CD4-positive, alpha-beta T cell (primary cell): ENCODE measurements at regions not wholly inside any gene's neighbourhood (a gene's known extent, or its start where the extent isn't known, plus 50 kb on each side); places are given as distances from the start of the nearest gene placed in this dataset.
"Not testable (repeated sequence)": the region's sequence is repeated elsewhere in the genome, so short reads cannot be mapped to it uniquely, and the experiment has no call there.

ENCODE experiments used
- ATAC-seq: fragments of 200-7000 bp; cut with Tn5 transposase; one replicate; pipeline ENCODE4 v1.10.0; 2022; ENCODE audit warnings: mild to moderate bottlenecking; ENCODE audit not compliant: poor library complexity
- CTCF ChIA-PET: fragments of 350-600 bp; sonication (Branson Sonifier 250); formaldehyde crosslinking; loops from one replicate; lab custom pipeline; 2021; ENCODE audit warnings: antibody characterized with exemption, inconsistent platforms; lab: Charles Lee
- POLR2A ChIA-PET: fragments of 350-600 bp; sonication (Branson Sonifier 250); formaldehyde crosslinking; loops from one replicate; lab custom pipeline; 2021; ENCODE audit warnings: antibody characterized with exemption, inconsistent platforms; lab: Charles Lee
- DNase-seq, 14 experiments: peaks; one replicate each; pipeline ENCODE4 v3.0.0-alpha.2; 2013 to 2020; ENCODE audit warnings: mixed read lengths in 2 of 14
- H3K27ac ChIP-seq, 2 donors: one replicate each; pipeline versions ENCODE4 v1.5.1 to v1.7.0; 2013; ENCODE audit warnings: low read length in 2 of 2, low read depth in 1 of 2, mild to moderate bottlenecking in 1 of 2
- H3K27me3 ChIP-seq, 2 experiments: 1 replicate in 1 of 2; 2 replicates in 1 of 2; pipeline versions ENCODE4 v1.6.1 to v1.7.0; 2013; ENCODE audit warnings: low read length in 2 of 2, control low read depth in 1 of 2, mild to moderate bottlenecking in 1 of 2, moderate library complexity in 1 of 2; ENCODE audit not compliant: insufficient read depth in 2 of 2, control insufficient read depth in 1 of 2
- H3K36me3 ChIP-seq: one replicate; pipeline ENCODE4 v1.6.1; 2013; ENCODE audit warnings: low read length, control low read depth; ENCODE audit not compliant: insufficient read depth
- H3K4me1 ChIP-seq: one replicate; pipeline ENCODE4 v1.6.1; 2013; ENCODE audit warnings: low read length, control low read depth; ENCODE audit not compliant: insufficient read depth
- H3K4me3 ChIP-seq: one replicate; pipeline ENCODE4 v1.5.1; 2013; ENCODE audit warnings: mild to moderate bottlenecking, low read length, moderate library complexity
- H3K9me3 ChIP-seq, 2 experiments: 1 replicate in 1 of 2; 2 replicates in 1 of 2; pipeline versions ENCODE4 v1.6.1 to v1.7.0; 2013; ENCODE audit warnings: low read length in 2 of 2, mild to moderate bottlenecking in 2 of 2, control low read depth in 1 of 2, moderate library complexity in 1 of 2; ENCODE audit not compliant: control insufficient read depth in 1 of 2, insufficient read depth in 1 of 2
- H3K27ac Mint-ChIP-seq: one replicate; pipeline ENCODE4 v1.8.0; 2020; ENCODE audit warnings: mixed read lengths
- H3K27me3 Mint-ChIP-seq: one replicate; pipeline ENCODE4 v1.8.0; 2021; ENCODE audit warnings: mixed read lengths
- H3K36me3 Mint-ChIP-seq: one replicate; pipeline ENCODE4 v1.8.0; 2021; ENCODE audit warnings: low read depth, mixed read lengths
- H3K4me1 Mint-ChIP-seq: one replicate; pipeline ENCODE4 v1.8.0; 2021; ENCODE audit warnings: low read depth, mixed read lengths
- H3K4me3 Mint-ChIP-seq: one replicate; pipeline ENCODE4 v1.8.0; 2020; ENCODE audit warnings: mild to moderate bottlenecking, mixed read lengths
- H3K9me3 Mint-ChIP-seq: one replicate; pipeline ENCODE4 v1.8.0; 2020; ENCODE audit warnings: mixed read lengths
- intact Hi-C, 2 experiments: fragments of 100-400 bp; cut with DNase I in 1 of 2; cut with micrococcal nuclease in 1 of 2; formaldehyde crosslinking; loops; one replicate each; pipeline versions ENCODE4 v1.15.1 to v1.9.0; 2023 to 2025; cut with DNase I, micrococcal nuclease
- TF ChIP-seq, protein P1 (sequence below): fragments of 200-600 bp; IDR thresholded peaks from one replicate; pipeline ENCODE4 v1.8.0; 2022; ENCODE audit warnings: antibody characterized with exemption, mild to moderate bottlenecking

DNA sequence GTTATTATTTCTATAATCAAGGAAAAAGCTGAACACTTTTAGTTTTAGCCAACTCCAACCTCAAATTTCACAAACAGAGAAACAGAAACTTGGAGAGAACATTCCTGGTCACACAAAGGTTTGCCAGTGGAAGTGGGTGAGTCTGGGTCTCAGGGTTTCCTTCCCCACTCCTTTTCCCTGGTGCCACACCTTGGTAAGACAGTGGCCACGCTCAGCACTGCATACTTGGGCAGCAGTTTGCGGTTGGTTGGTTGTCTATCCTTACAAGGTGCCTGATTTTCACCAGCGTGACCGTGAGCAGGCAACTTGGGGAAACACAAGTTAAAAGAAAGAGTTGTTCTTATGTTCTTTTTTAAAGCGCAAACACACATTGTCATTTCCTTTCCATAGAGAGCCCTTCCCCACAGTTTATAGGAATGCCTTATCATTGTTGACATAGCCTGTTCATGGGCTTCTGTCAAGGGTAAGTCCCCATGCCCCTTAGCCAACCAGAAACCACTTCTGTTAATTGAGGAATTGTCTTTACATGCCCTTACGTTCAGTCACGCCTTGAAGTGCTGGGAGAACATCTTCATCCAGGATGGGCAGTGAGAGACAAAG lies 82.2 kb downstream of the RIN2 start:
- CTCF ChIA-PET, result no interaction called here
- H3K9me3 ChIP-seq, result no peaks in the 10 kb centered on the region
- DNase-seq, result no peak
- H3K36me3 ChIP-seq, result no peaks in the 10 kb centered on the region
- Mint-ChIP-seq H3K27ac (no peak overlapping the region), H3K4me3 (no peak overlapping the region), H3K36me3 (no peaks in the 10 kb centered on the region), H3K27me3 (peaks cover 10% of the 10 kb centered on the region), H3K4me1 (no peaks in the 10 kb centered on the region), H3K9me3 (no peaks in the 10 kb centered on the region)
- no peak overlapping the region for H3K27ac ChIP-seq
- POLR2A ChIA-PET, result no interaction called here
- H3K4me1 ChIP-seq, result no peaks in the 10 kb centered on the region
- H3K27me3 ChIP-seq, result no peaks in the 10 kb centered on the region
- TF ChIP-seq, protein P1, sequence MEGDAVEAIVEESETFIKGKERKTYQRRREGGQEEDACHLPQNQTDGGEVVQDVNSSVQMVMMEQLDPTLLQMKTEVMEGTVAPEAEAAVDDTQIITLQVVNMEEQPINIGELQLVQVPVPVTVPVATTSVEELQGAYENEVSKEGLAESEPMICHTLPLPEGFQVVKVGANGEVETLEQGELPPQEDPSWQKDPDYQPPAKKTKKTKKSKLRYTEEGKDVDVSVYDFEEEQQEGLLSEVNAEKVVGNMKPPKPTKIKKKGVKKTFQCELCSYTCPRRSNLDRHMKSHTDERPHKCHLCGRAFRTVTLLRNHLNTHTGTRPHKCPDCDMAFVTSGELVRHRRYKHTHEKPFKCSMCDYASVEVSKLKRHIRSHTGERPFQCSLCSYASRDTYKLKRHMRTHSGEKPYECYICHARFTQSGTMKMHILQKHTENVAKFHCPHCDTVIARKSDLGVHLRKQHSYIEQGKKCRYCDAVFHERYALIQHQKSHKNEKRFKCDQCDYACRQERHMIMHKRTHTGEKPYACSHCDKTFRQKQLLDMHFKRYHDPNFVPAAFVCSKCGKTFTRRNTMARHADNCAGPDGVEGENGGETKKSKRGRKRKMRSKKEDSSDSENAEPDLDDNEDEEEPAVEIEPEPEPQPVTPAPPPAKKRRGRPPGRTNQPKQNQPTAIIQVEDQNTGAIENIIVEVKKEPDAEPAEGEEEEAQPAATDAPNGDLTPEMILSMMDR, result no peak
- H3K4me3 ChIP-seq, result no peak overlapping the region
- ATAC-seq, result no peak
- intact Hi-C loops, result no loop called here

GRCh38 chr20:19841740-19842139 lies 83.7 kb downstream of the RIN2 start:
- H3K9me3 Mint-ChIP-seq, result peaks cover 5% of the 10 kb centered on the region
- H3K27me3 Mint-ChIP-seq, result peaks cover 19% of the 10 kb centered on the region
- CTCF ChIA-PET, result interaction anchor here (0.6 kb wide), 1 partner anchor 175 kb away, joined by 3 read pairs; no protein-coding TSS in a partner anchor
- Histone ChIP-seq H3K4me1 (no peaks in the 10 kb centered on the region), H3K9me3 (no peaks in the 10 kb centered on the region), H3K36me3 (no peaks in the 10 kb centered on the region), H3K27me3 (no peaks in the 10 kb centered on the region), H3K4me3 (no peak overlapping the region), H3K27ac (no peak overlapping the region)
- no peaks in the 10 kb centered on the region for H3K4me1 Mint-ChIP-seq
- ATAC-seq (no peak), DNase-seq (no peak)
- H3K36me3 Mint-ChIP-seq, result no peaks in the 10 kb centered on the region
- intact Hi-C loops, result no loop called here
- TF ChIP-seq, protein P1, result no peak
- H3K27ac Mint-ChIP-seq, result no peak overlapping the region
- H3K4me3 Mint-ChIP-seq, result no peak overlapping the region
- POLR2A ChIA-PET, result no interaction called here

DNA sequence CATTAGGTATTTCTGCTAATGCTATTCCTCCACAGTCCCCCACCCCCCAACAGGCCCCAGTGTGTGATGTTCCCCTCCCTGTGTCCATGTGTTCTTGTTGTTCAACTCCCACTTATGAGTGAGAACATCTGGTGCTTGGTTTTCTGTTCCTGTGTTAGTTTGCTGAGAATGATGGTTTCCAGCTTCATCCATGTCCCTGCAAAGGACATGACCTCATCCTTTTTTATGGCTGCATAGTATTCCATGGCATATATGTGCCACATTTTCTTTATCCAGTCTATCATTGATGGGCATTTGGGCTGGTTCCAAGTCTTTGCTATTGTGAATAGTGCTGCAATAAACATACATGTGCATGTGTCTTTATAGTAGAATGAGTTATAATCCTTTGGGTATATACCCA lies 86.8 kb downstream of the RIN2 start:
- H3K27ac Mint-ChIP-seq, ATAC-seq, H3K9me3 Mint-ChIP-seq, H3K27ac ChIP-seq, H3K27me3 ChIP-seq, H3K4me3 ChIP-seq, H3K9me3 ChIP-seq, H3K36me3 Mint-ChIP-seq, POLR2A ChIA-PET, H3K36me3 ChIP-seq, CTCF ChIA-PET, H3K4me3 Mint-ChIP-seq, H3K4me1 ChIP-seq, H3K4me1 Mint-ChIP-seq, DNase-seq, intact Hi-C loops: not testable (repeated sequence)
- peaks cover 15% of the 10 kb centered on the region for H3K27me3 Mint-ChIP-seq

DNA sequence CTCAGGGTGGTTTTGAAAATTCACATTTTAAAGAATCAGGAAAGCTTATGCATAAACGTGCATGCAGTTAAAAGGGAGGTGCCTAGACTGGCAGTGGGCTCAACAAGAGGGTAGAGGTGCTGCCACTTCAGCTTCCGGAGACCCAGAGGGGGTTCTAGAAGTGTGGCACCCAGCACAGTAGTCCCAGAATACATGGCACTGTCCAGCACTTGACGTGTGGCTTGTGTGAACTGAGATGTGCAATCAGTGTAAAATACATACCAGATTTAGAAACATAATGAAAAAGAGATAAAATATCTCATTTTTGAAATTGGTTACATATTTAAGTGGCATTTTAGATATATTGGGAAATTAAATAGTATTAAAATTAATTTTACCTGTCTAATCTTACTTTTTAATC lies 89.3 kb downstream of the RIN2 start:
- no peak overlapping the region for H3K4me3 ChIP-seq
- no peak overlapping the region for H3K27ac Mint-ChIP-seq
- H3K27me3 ChIP-seq, result no peaks in the 10 kb centered on the region
- H3K27me3 Mint-ChIP-seq, result peaks cover 21% of the 10 kb centered on the region
- POLR2A ChIA-PET, result no interaction called here
- ATAC-seq (no peak), DNase-seq (no peak)
- H3K36me3 Mint-ChIP-seq, result no peaks in the 10 kb centered on the region
- TF ChIP-seq, protein P1, result no peak
- intact Hi-C loops, result no loop called here
- H3K4me1 ChIP-seq, result no peaks in the 10 kb centered on the region
- no peaks in the 10 kb centered on the region for H3K4me1 Mint-ChIP-seq
- H3K4me3 Mint-ChIP-seq, result no peak overlapping the region
- H3K9me3 ChIP-seq, result peaks cover 0 to 5% of the 10 kb centered on the region in 2 experiments
- peaks cover 7% of the 10 kb centered on the region for H3K9me3 Mint-ChIP-seq
- CTCF ChIA-PET, result no interaction called here
- no peak overlapping the region for H3K27ac ChIP-seq
- no peaks in the 10 kb centered on the region for H3K36me3 ChIP-seq
